ENCODE measurements at regions not wholly inside any gene's neighbourhood (a gene's known extent, or its start where the extent isn't known, plus 50 kb on each side); places are given as distances from the start of the nearest gene placed in this dataset.

GRCh38 chr10:128539510-128540127 is 413.4 kb upstream of the MKI67 start:
- no peak for TF ChIP-seq CTCF (IDR thresholded peaks at IDR 0.05)
- no peak for TF ChIP-seq POLR2A (IDR thresholded peaks at IDR 0.05)
